Hepatocyte (in vitro differentiated cells): ENCODE measurements at regions not wholly inside any gene's neighbourhood (a gene's known extent, or its start where the extent isn't known, plus 50 kb on each side); places are given as distances from the start of the nearest gene placed in this dataset.

ENCODE experiments used
- DNase-seq: peaks from one replicate; pipeline ENCODE4 v3.0.0-alpha.2; 2016; ENCODE audit warnings: low spot score
- H2AFZ ChIP-seq: fragments of 200-600 bp; sonication (generic); 2 replicates; pipeline ENCODE4 v1.6.0; 2016; ENCODE audit warnings: antibody characterized with exemption, mild to moderate bottlenecking
- H3K27ac ChIP-seq: fragments of 200-600 bp; sonication (generic); 2 replicates; pipeline ENCODE4 v1.5.1; 2016; ENCODE audit warnings: mild to moderate bottlenecking
- H3K27me3 ChIP-seq: fragments of 200-600 bp; sonication (generic); 2 replicates; pipeline ENCODE4 v1.6.1; 2016
- H3K36me3 ChIP-seq: fragments of 200-600 bp; sonication (generic); replicated peaks from 2 replicates; pipeline ENCODE4 v1.5.1; 2016; ENCODE audit warnings: low read depth; ENCODE audit not compliant: insufficient read depth
- H3K4me1 ChIP-seq: fragments of 200-600 bp; sonication (generic); 2 replicates; pipeline ENCODE4 v1.5.1; 2016; ENCODE audit warnings: mild to moderate bottlenecking, moderate library complexity; ENCODE audit not compliant: insufficient read depth
- H3K4me2 ChIP-seq: fragments of 200-600 bp; sonication (generic); 2 replicates; pipeline ENCODE4 v1.6.0; 2016
- H3K4me3 ChIP-seq: fragments of 200-600 bp; sonication (generic); 2 replicates; pipeline ENCODE4 v1.5.1; 2016; ENCODE audit warnings: mild to moderate bottlenecking
- H3K79me2 ChIP-seq: fragments of 200-600 bp; sonication (generic); 2 replicates; pipeline ENCODE4 v1.6.0; 2017; ENCODE audit warnings: mild to moderate bottlenecking
- H3K9me2 ChIP-seq: fragments of 200-600 bp; sonication (generic); replicated peaks from 2 replicates; pipeline ENCODE4 v1.6.0; 2017; ENCODE audit warnings: mild to moderate bottlenecking; ENCODE audit not compliant: insufficient read depth
- H3K9me3 ChIP-seq: fragments of 200-600 bp; sonication (generic); 2 replicates; pipeline ENCODE4 v1.5.1; 2016; ENCODE audit warnings: low read depth, mild to moderate bottlenecking
- H4K20me1 ChIP-seq: fragments of 200-600 bp; sonication (generic); 2 replicates; pipeline ENCODE4 v1.6.0; 2016; ENCODE audit warnings: mild to moderate bottlenecking; ENCODE audit not compliant: insufficient read depth, poor library complexity, severe bottlenecking
- CTCF ChIP-seq: fragments of 200-600 bp; sonication (generic); IDR thresholded peaks from 2 replicates; pipeline ENCODE4 v1.5.1; 2016; ENCODE audit warnings: antibody characterized with exemption, mild to moderate bottlenecking; ENCODE audit not compliant: poor library complexity
- EZH2 ChIP-seq: fragments of 200-600 bp; sonication (generic); IDR thresholded peaks from 2 replicates; pipeline ENCODE4 v1.6.1; 2016; ENCODE audit warnings: antibody characterized with exemption, mild to moderate bottlenecking, borderline replicate concordance
- EZH2phosphoT487 ChIP-seq: fragments of 200-600 bp; sonication (generic); IDR thresholded peaks from one replicate; pipeline ENCODE4 v1.6.1; 2018; ENCODE audit warnings: antibody characterized with exemption, mild to moderate bottlenecking, low read depth, moderate library complexity; ENCODE audit not compliant: unreplicated experiment, severe bottlenecking
- WGBS: methylation state at CpG from one replicate; pipeline ENCODE4 v1.1.6; 2016; ENCODE audit warnings: low lambda C conversion rate; ENCODE audit errors: missing lambda C conversion rate; 5-methylcytosine and 5-hydroxymethylcytosine counted together

DNA sequence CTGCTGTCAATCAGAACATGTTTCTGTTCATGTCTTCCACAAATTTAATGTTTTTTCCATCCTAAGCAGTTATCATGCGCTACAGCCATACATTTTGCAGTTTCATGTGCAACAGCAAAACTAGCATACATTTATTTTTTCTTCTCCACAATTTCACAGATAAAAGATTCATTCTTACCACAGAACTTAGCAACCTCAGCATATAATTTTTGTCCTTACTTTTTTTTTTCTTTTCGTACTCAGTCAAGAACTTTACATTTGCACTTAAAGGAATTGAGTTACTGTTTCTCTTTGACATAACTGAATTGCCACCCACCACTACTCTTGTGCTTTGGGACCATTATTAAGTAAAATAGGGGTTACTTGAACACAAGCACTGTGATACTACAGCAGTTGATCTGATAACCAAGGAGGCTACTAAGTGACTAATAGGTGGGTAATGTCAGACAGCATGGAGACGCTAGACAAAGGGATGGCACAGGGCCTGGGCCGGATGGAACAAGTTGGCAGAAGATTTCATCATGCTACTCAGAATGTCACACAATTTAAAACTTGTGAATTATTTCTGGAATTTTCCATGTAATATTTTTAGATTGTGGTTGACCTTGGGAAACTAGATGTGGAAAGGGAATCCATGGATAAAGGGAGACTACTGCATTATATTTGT, 50.2 kb upstream of the LHX8 start:
- Histone ChIP-seq H3K27ac (no peak overlapping the region), H3K4me1 (peaks cover 5% of the 10 kb centered on the region), H3K4me3 (no peak overlapping the region), H3K9me3 (no peaks in the 10 kb centered on the region), H3K79me2 (no peaks in the 10 kb centered on the region), H3K36me3 (no peaks in the 10 kb centered on the region), H3K27me3 (no peaks in the 10 kb centered on the region), H2AFZ (no peak overlapping the region), H3K4me2 (no peak overlapping the region), H3K9me2 (no peaks in the 10 kb centered on the region), H4K20me1 (no peaks in the 10 kb centered on the region)
- 77% methylated on average over 4 of the region's 4 CpGs for WGBS
- TF ChIP-seq CTCF, result no peak
- no peak for TF ChIP-seq EZH2phosphoT487
- TF ChIP-seq EZH2, result no peak
- no peak for DNase-seq
